ENCODE measurements at regions not wholly inside any gene's neighbourhood (a gene's known extent, or its start where the extent isn't known, plus 50 kb on each side); places are given as distances from the start of the nearest gene placed in this dataset.

GRCh38 chr5:136769900-136770684, 404.7 kb upstream of the TRPC7 start (continued):
- TF ChIP-seq REST (IDR thresholded peaks at IDR 0.05; ENCODE audit: low read depth, low read length) (no peak), FOSL2 (IDR thresholded peaks at IDR 0.05; ENCODE audit: borderline replicate concordance, low read depth) (0 out of 2 replicates have a peak, but pooled peaks have one; percentile 11)

- Histone ChIP-seq H3K4me2 (no peak overlapping the region), H3K79me2 (ENCODE audit: insufficient read depth) (no peaks in the 10 kb centered on the region), H3K9me3 (no peaks in the 10 kb centered on the region), H3K4me1 (ENCODE audit: control insufficient read depth in 1 of 2, insufficient read depth in 2 of 2, low read depth in 1 of 2, low read length in 1 of 2) (no peaks in the 10 kb centered on the region; a peak in 1 of 4 replicates), H3K27me3 (ENCODE audit: insufficient read depth) (no peaks in the 10 kb centered on the region; the same call in 1 of the 2 replicates), H3K9ac (no peak overlapping the region), H3K4me3 (ENCODE audit: low read depth in 2 of 2, low read length in 1 of 2) (no peak overlapping the region), H3K27ac (ENCODE audit: low read depth in 2 of 2, low read length in 1 of 2) (no peak overlapping the region), H3K9me2 (no peaks in the 10 kb centered on the region), H3K36me3 (replicated peaks in 1 of 2; ENCODE audit: control insufficient read depth in 1 of 2, insufficient read depth in 2 of 2, low read length in 1 of 2) (no peaks in the 10 kb centered on the region), H3F3A (replicated peaks; ENCODE audit: insufficient read depth) (no peaks in the 10 kb centered on the region), H4K20me1 (ENCODE audit: insufficient read depth) (no peaks in the 10 kb centered on the region), H2AFZ (ENCODE audit: low read depth) (no peak overlapping the region)
- ChIA-PET CTCF (interaction anchor here (0.5 to 5.1 kb wide), 24 partner anchors 9 to 681 kb away, joined by 3 to 98 read pairs (median 4); partner anchors contain the start of gene TRPC7), POLR2A (no interaction called here)
- TF ChIP-seq SIN3A (IDR thresholded peaks at IDR 0.05; ENCODE audit: borderline replicate concordance, low read depth, low read length), result no peak
- no peak for TF ChIP-seq TEAD4 (IDR thresholded peaks at IDR 0.05; ENCODE audit: borderline replicate concordance, insufficient read depth)
- TF ChIP-seq SMC3 (IDR thresholded peaks at IDR 0.05; ENCODE audit: low read depth, low read length), result no peak
- no peak for TF ChIP-seq YY1 (IDR thresholded peaks at IDR 0.05; ENCODE audit: low read depth)
- DNase-seq, result no peak
- WGBS (ENCODE audit: low lambda C conversion rate), result 34% methylated on average over 4 of the region's 4 CpGs
These were observed 403.7 kb upstream of the TRPC7 start for GRCh38 chr5:136769093-136769492.

- 41% methylated on average over 4 of the region's 4 CpGs for WGBS (ENCODE audit: low lambda C conversion rate)
- Histone ChIP-seq H3K36me3 (replicated peaks in 1 of 2; ENCODE audit: control insufficient read depth in 1 of 2, insufficient read depth in 2 of 2, low read length in 1 of 2) (no peaks in the 10 kb centered on the region), H3K4me2 (no peak overlapping the region), H3K79me2 (ENCODE audit: insufficient read depth) (no peaks in the 10 kb centered on the region), H3K9ac (no peak overlapping the region), H2AFZ (ENCODE audit: low read depth) (no peak overlapping the region), H3K9me2 (no peaks in the 10 kb centered on the region), H3F3A (replicated peaks; ENCODE audit: insufficient read depth) (no peaks in the 10 kb centered on the region), H4K20me1 (ENCODE audit: insufficient read depth) (no peaks in the 10 kb centered on the region), H3K27me3 (ENCODE audit: insufficient read depth) (no peaks in the 10 kb centered on the region; the same call in 1 of the 2 replicates), H3K9me3 (no peaks in the 10 kb centered on the region), H3K4me3 (ENCODE audit: low read depth in 2 of 2, low read length in 1 of 2) (no peak overlapping the region), H3K4me1 (ENCODE audit: control insufficient read depth in 1 of 2, insufficient read depth in 2 of 2, low read depth in 1 of 2, low read length in 1 of 2) (no peaks in the 10 kb centered on the region; a peak in 1 of 4 replicates), H3K27ac (ENCODE audit: low read depth in 2 of 2, low read length in 1 of 2) (no peak overlapping the region)
- CTCF ChIA-PET, result interaction anchor here (1.0 to 5.1 kb wide), 11 partner anchors 9 to 560 kb away, joined by 3 to 98 read pairs (median 5); partner anchors contain the start of gene TRPC7
- no peak for TF ChIP-seq MAX (IDR thresholded peaks at IDR 0.05; ENCODE audit: low read depth)
- no peak for TF ChIP-seq CHD2 (IDR thresholded peaks at IDR 0.05; ENCODE audit: low read length, partially characterized antibody)
- TF ChIP-seq RCOR1 (IDR thresholded peaks at IDR 0.05; ENCODE audit: low read length), result no peak
- TF ChIP-seq RAD21 (IDR thresholded peaks at IDR 0.05; ENCODE audit: low read length), result no peak
- TF ChIP-seq EP300 (IDR thresholded peaks at IDR 0.05; ENCODE audit: borderline replicate concordance in 1 of 2, low read depth in 1 of 2, low read length in 1 of 2), result no peak
- TF ChIP-seq CTCF (IDR thresholded peaks at IDR 0.05), result no peak
- TF ChIP-seq IRF3 (IDR thresholded peaks at IDR 0.05; ENCODE audit: low read depth, low read length), result no peak
- no peak for DNase-seq
- POLR2A ChIA-PET, result no interaction called here
These were observed 403.1 kb upstream of the TRPC7 start for GRCh38 chr5:136768457-136768856.

Measured in SK-N-SH (cell line).